Mucosa of descending colon (tissue), 3 donors: ENCODE measurements at regions not wholly inside any gene's neighbourhood (a gene's known extent, or its start where the extent isn't known, plus 50 kb on each side); places are given as distances from the start of the nearest gene placed in this dataset.

ENCODE experiments used
- ATAC-seq: fragments of 200-7000 bp; cut with Tn5 transposase; one replicate; pipeline ENCODE4 v1.9.1; 2020; ENCODE audit warnings: mild to moderate bottlenecking, moderate library complexity
- DNase-seq, 3 donors: peaks; one replicate each; pipeline ENCODE4 v3.0.0-alpha.2; 2020
- H3K36me3 ChIP-seq: fragments of 200-600 bp; one replicate; pipeline ENCODE4 v1.8.0; 2021; ENCODE audit warnings: low read depth, mild to moderate bottlenecking
- H3K4me1 ChIP-seq: fragments of 200-600 bp; one replicate; pipeline ENCODE4 v1.8.0; 2021; ENCODE audit warnings: low read depth, mild to moderate bottlenecking
- H3K4me3 ChIP-seq: fragments of 200-600 bp; one replicate; pipeline ENCODE4 v1.8.0; 2021; ENCODE audit warnings: mild to moderate bottlenecking
- H3K9me3 ChIP-seq: fragments of 200-600 bp; one replicate; pipeline ENCODE4 v1.8.0; 2021; ENCODE audit warnings: mild to moderate bottlenecking
- CTCF ChIP-seq: fragments of 200-600 bp; IDR thresholded peaks from one replicate; pipeline ENCODE4 v1.8.0; 2022; ENCODE audit warnings: antibody characterized with exemption, mild to moderate bottlenecking
- intact Hi-C, 2 donors: fragments of 100-400 bp; cut with DNase I in 1 of 2; cut with micrococcal nuclease in 1 of 2; formaldehyde crosslinking; loops; one replicate each; pipeline versions ENCODE4 v1.11.0 to v1.11.1; 2022; cut with DNase I, micrococcal nuclease
- donor health status: DM: no; HTN: no; CAD: no; lungs with moderate emphysema.
- donor health status: DM: no; HTN: no; CAD: no.
- donor health status: DM: no; HTN: yes; CAD: no.

GRCh38 chrY:13066372-13066771 is 161.7 kb downstream of the DDX3Y start:
- no peak for ATAC-seq
- H3K36me3 ChIP-seq, result no peaks in the 10 kb centered on the region

GRCh38 chrY:13068696-13069095 is 164.0 kb downstream of the DDX3Y start:
- Histone ChIP-seq H3K36me3 (no peaks in the 10 kb centered on the region), H3K9me3 (peaks cover 2% of the 10 kb centered on the region), H3K4me1 (no peaks in the 10 kb centered on the region), H3K4me3 (no peak overlapping the region)
- DNase-seq, result no peak
- intact Hi-C loops, result no loop called here
- TF ChIP-seq CTCF, result no peak
- ATAC-seq, result no peak

More at GRCh38 chrY:13066372-13066771, 161.7 kb downstream of the DDX3Y start:
- Histone ChIP-seq H3K9me3 (no peaks in the 10 kb centered on the region), H3K4me3 (no peak overlapping the region), H3K4me1 (no peaks in the 10 kb centered on the region)
- intact Hi-C loops, result no loop called here
- no peak for TF ChIP-seq CTCF
- no peak for DNase-seq

GRCh38 chrY:13069111-13069510 is 164.4 kb downstream of the DDX3Y start:
- intact Hi-C loops, result no loop called here
- DNase-seq (no peak), ATAC-seq (no peak)
- no peak for TF ChIP-seq CTCF
- no peaks in the 10 kb centered on the region for H3K36me3 ChIP-seq
- H3K9me3 ChIP-seq, result peaks cover 2% of the 10 kb centered on the region
- H3K4me1 ChIP-seq, result no peaks in the 10 kb centered on the region
- no peak overlapping the region for H3K4me3 ChIP-seq

GRCh38 chrY:13082748-13083147 is 178.1 kb downstream of the DDX3Y start:
- Histone ChIP-seq H3K9me3 (no peaks in the 10 kb centered on the region), H3K4me1 (no peaks in the 10 kb centered on the region), H3K36me3 (no peaks in the 10 kb centered on the region), H3K4me3 (no peak overlapping the region)
- no peak for DNase-seq
- no peak for TF ChIP-seq CTCF
- no peak for ATAC-seq
- intact Hi-C loops, result no loop called here

GRCh38 chrY:13091575-13091974 is 186.9 kb downstream of the DDX3Y start:
- Histone ChIP-seq H3K4me1 (no peaks in the 10 kb centered on the region), H3K36me3 (no peaks in the 10 kb centered on the region), H3K9me3 (no peaks in the 10 kb centered on the region), H3K4me3 (no peak overlapping the region)
- ATAC-seq (no peak), DNase-seq (no peak)
- TF ChIP-seq CTCF, result no peak
- intact Hi-C loops, result no loop called here

GRCh38 chrY:13092986-13093385 is 188.3 kb downstream of the DDX3Y start:
- DNase-seq (no peak), ATAC-seq (no peak)
- H3K4me3 ChIP-seq, result no peak overlapping the region
- H3K4me1 ChIP-seq, result no peaks in the 10 kb centered on the region
- TF ChIP-seq CTCF, result no peak
- H3K36me3 ChIP-seq, result no peaks in the 10 kb centered on the region
- intact Hi-C loops, result no loop called here
- no peaks in the 10 kb centered on the region for H3K9me3 ChIP-seq
